Loucy (cell line): ENCODE measurements at regions not wholly inside any gene's neighbourhood (a gene's known extent, or its start where the extent isn't known, plus 50 kb on each side); places are given as distances from the start of the nearest gene placed in this dataset.

Source experiments
- H2AFZ ChIP-seq: fragments of 200-600 bp; sonication (generic); 2 replicates; pipeline ENCODE4 v1.6.0; 2016; ENCODE audit warnings: antibody characterized with exemption, mild to moderate bottlenecking, low read length, moderate library complexity
- H3F3A ChIP-seq: fragments of 200-600 bp; 2 replicates; pipeline ENCODE4 v1.6.0; 2016; ENCODE audit warnings: antibody characterized with exemption, low read depth, mild to moderate bottlenecking
- H3K27me3 ChIP-seq: fragments of 200-600 bp; sonication (generic); 2 replicates; pipeline ENCODE4 v1.6.1; 2014; ENCODE audit warnings: low read length, mild to moderate bottlenecking; ENCODE audit not compliant: insufficient read depth, poor library complexity, severe bottlenecking
- H3K36me3 ChIP-seq: fragments of 200-600 bp; sonication (generic); 2 replicates; pipeline ENCODE4 v1.6.1; 2016; ENCODE audit warnings: low read length; ENCODE audit not compliant: insufficient read depth
- H3K4me1 ChIP-seq: fragments of 200-600 bp; sonication (generic); 2 replicates; pipeline ENCODE4 v1.5.1; 2014; ENCODE audit warnings: low read length, mild to moderate bottlenecking; ENCODE audit not compliant: insufficient read depth, poor library complexity, severe bottlenecking
- H3K4me2 ChIP-seq: fragments of 200-600 bp; sonication (generic); 2 replicates; pipeline ENCODE4 v1.6.0; 2014; ENCODE audit warnings: antibody characterized with exemption, low read length, low read depth, mild to moderate bottlenecking; ENCODE audit not compliant: poor library complexity, severe bottlenecking
- H3K4me3 ChIP-seq: fragments of 200-600 bp; sonication (generic); 2 replicates; pipeline ENCODE4 v1.5.1; 2014; ENCODE audit warnings: low read length, mild to moderate bottlenecking, mixed read lengths; ENCODE audit not compliant: poor library complexity, severe bottlenecking
- H3K79me2 ChIP-seq: fragments of 200-600 bp; sonication (generic); 2 replicates; pipeline ENCODE4 v1.6.1; 2014; ENCODE audit warnings: low read length; ENCODE audit not compliant: insufficient read depth
- H3K9ac ChIP-seq: fragments of 200-600 bp; sonication (generic); 2 replicates; pipeline ENCODE4 v1.6.0; 2014; ENCODE audit warnings: mild to moderate bottlenecking, low read depth, low read length, moderate library complexity; ENCODE audit not compliant: poor library complexity, severe bottlenecking
- H3K9me2 ChIP-seq: fragments of 200-600 bp; sonication (generic); replicated peaks from 2 replicates; pipeline ENCODE4 v1.6.1; 2016; ENCODE audit warnings: low read depth, low read length, mixed read lengths
- H3K9me3 ChIP-seq: fragments of 200-600 bp; sonication (generic); 2 replicates; pipeline ENCODE4 v1.6.1; 2014; ENCODE audit warnings: mild to moderate bottlenecking, antibody characterized with exemption, low read length, low read depth; ENCODE audit not compliant: insufficient read depth
- H4K20me1 ChIP-seq: fragments of 200-600 bp; sonication (generic); 2 replicates; pipeline ENCODE4 v1.6.0; 2014; ENCODE audit warnings: antibody characterized with exemption, low read length, mild to moderate bottlenecking; ENCODE audit not compliant: insufficient read depth, poor library complexity, severe bottlenecking
- CTCF ChIP-seq: fragments of 200-600 bp; sonication (generic); conservative IDR thresholded peaks from 2 replicates; pipeline ENCODE4 v1.5.1; 2014; ENCODE audit warnings: mild to moderate bottlenecking, antibody characterized with exemption, low read length
- EZH2phosphoT487 ChIP-seq: fragments of 200-600 bp; IDR thresholded peaks from 2 replicates; pipeline ENCODE4 v1.6.1; 2018; ENCODE audit warnings: antibody characterized with exemption, mild to moderate bottlenecking, moderate library complexity, borderline replicate concordance

GRCh38 chr16:6279286-6279685, 1053.4 kb upstream of the RBFOX1 start:
- no peaks in the 10 kb centered on the region for H3F3A ChIP-seq
- H2AFZ ChIP-seq: no peak overlapping the region
- H3K9me2 ChIP-seq: no peaks in the 10 kb centered on the region
- no peak overlapping the region for H3K4me2 ChIP-seq
- H4K20me1 ChIP-seq: no peaks in the 10 kb centered on the region
- no peaks in the 10 kb centered on the region for H3K79me2 ChIP-seq
- H3K27me3 ChIP-seq: no peaks in the 10 kb centered on the region
- H3K4me3 ChIP-seq: no peak overlapping the region
- no peaks in the 10 kb centered on the region for H3K36me3 ChIP-seq
- no peaks in the 10 kb centered on the region for H3K4me1 ChIP-seq
- H3K9ac ChIP-seq: no peak overlapping the region
- H3K9me3 ChIP-seq: no peaks in the 10 kb centered on the region
- TF ChIP-seq EZH2phosphoT487 (no peak), CTCF (no peak)

DNA sequence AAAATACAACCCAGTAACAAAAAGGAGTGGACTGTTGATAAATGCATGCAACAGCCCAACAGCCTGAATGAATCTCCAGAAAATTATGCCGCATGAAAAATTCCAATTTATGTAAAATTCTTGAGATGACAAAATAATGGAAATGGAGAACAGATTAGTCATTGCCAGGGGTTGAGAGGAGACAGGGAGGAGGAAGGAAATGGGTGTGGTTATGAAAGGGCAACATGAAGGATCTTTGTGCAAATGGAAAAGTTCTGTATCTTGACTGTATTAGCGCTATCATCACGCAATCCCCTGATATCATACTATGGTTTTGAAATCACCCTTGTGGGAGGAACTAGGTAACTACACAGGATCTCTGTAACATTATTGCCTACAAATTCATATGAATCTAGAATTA, 1058.3 kb upstream of the RBFOX1 start:
- H3K27me3 ChIP-seq: no peaks in the 10 kb centered on the region
- H3K4me3 ChIP-seq: no peak overlapping the region
- H3K4me1 ChIP-seq: no peaks in the 10 kb centered on the region
- no peak overlapping the region for H3K9ac ChIP-seq
- no peaks in the 10 kb centered on the region for H4K20me1 ChIP-seq
- H3K36me3 ChIP-seq: no peaks in the 10 kb centered on the region
- no peaks in the 10 kb centered on the region for H3K9me3 ChIP-seq
- no peaks in the 10 kb centered on the region for H3K9me2 ChIP-seq
- no peak overlapping the region for H3K4me2 ChIP-seq
- no peak for TF ChIP-seq CTCF
- no peak for TF ChIP-seq EZH2phosphoT487
- H3F3A ChIP-seq: no peaks in the 10 kb centered on the region
- H2AFZ ChIP-seq: no peak overlapping the region
- no peaks in the 10 kb centered on the region for H3K79me2 ChIP-seq

DNA sequence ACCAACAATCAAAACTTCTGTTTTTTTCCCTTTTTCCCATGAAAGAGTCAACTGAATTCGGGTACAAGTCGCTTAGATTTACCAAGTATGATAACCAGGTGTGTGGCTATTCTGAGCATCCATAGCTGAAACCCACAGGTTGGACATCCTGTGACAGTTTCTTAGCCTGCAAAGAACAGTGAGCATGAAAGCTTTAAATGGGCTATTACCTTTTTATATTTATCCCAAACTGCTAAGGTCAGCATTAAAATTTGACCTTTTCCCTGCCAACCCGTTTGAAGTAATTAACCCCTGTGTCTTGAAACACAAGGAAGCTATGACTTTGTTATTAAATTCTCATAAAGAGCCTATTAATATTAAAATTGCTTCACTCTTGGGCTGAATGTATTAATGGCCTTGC, 1065.0 kb upstream of the RBFOX1 start:
- TF ChIP-seq EZH2phosphoT487: no peak
- no peak for TF ChIP-seq CTCF
- Histone ChIP-seq H3K79me2 (no peaks in the 10 kb centered on the region), H3K4me2 (no peak overlapping the region), H4K20me1 (no peaks in the 10 kb centered on the region), H3K36me3 (no peaks in the 10 kb centered on the region), H3K9ac (no peak overlapping the region), H3K4me1 (no peaks in the 10 kb centered on the region), H3F3A (no peaks in the 10 kb centered on the region), H3K9me2 (no peaks in the 10 kb centered on the region), H3K9me3 (no peaks in the 10 kb centered on the region), H3K4me3 (no peak overlapping the region), H3K27me3 (no peaks in the 10 kb centered on the region), H2AFZ (no peak overlapping the region)
